SH-SY5Y (cell line): ENCODE measurements at regions not wholly inside any gene's neighbourhood (a gene's known extent, or its start where the extent isn't known, plus 50 kb on each side); places are given as distances from the start of the nearest gene placed in this dataset.

Source experiments
- GATA2 ChIP-seq: IDR thresholded peaks from 2 replicates; pipeline ENCODE4 v1.6.1; 2011; ENCODE audit warnings: mild to moderate bottlenecking, low read depth, low read length
- GATA3 ChIP-seq: IDR thresholded peaks from 2 replicates; pipeline ENCODE4 v1.6.1; 2011; ENCODE audit warnings: low read depth, mild to moderate bottlenecking, low read length, moderate library complexity

DNA sequence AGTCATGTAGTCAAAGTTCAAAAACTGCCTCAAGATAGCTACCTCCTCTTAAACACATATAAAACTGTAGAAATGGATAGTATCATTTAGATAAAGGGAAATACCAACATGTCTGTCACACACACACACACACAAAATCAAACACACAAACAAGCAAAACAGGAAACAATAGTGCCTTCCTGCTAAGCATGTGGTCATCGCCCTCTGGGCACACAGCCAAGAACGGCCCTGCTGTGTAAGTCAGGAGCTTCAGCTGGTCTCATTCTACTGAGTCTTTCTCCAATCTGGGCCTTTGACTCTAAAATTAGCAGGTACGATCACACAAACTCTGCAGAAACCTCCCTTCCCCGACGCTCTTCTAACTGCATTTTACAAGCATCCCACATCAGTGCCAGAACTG, 272.2 kb upstream of the CHRNA7 start:
- no peak for TF ChIP-seq GATA2
- TF ChIP-seq GATA3: no peak
